ENCODE measurements at regions not wholly inside any gene's neighbourhood (a gene's known extent, or its start where the extent isn't known, plus 50 kb on each side); places are given as distances from the start of the nearest gene placed in this dataset.

DNA sequence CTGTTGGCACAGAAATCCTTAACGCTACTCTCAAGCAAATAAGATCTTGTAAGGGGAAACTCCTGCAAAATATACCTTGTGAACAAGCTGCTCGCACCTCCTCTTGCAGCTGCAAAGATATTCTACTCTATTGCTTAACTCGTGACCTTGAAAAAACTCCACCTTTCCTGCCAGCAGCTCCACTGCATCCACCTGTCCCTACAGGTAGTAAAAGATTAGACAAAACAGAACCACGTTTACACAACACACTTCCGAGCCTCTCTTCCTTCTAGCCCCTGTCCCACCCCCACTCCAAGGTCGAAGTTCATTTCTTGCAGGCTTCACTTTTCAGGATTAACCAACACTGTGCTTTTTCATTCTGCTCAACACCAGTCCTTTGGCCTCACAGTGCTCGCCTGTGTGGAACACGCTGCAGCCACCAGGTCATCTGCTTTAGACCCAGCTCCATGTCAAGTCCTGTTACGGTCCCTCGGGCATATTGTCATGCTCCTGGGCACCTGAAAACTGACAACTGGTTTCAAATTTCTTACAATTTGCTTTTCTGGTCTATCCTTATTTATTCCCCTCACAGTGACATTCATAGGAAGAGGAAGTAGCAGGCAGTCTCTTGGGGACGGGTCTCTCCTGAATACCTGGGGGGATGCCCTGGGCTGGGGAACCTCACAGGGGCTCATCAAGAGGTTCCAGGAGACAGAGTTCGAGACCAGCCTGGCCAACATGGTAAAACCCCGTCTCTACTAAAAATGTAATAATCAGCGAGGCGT, 165.8 kb upstream of the KLF14 start:
- peak; percentile 37 for DNase-seq
- Histone ChIP-seq H2BK120ac (ENCODE audit: low read depth, low read length) (no peak overlapping the region), H2AK5ac (ENCODE audit: low read length, severe bottlenecking) (peak overlapping the region; percentile 66), H3K4me2 (ENCODE audit: low read length, poor library complexity, severe bottlenecking) (no peak overlapping the region), H3K23ac (ENCODE audit: low read length in 2 of 2) (no peak overlapping the region), H3K4ac (ENCODE audit: low read depth in 1 of 2, low read length in 2 of 2) (peak overlapping the region in 1 of 2 experiments; percentile 6), H2BK12ac (ENCODE audit: low read length in 2 of 2) (no peak overlapping the region), H2BK5ac (ENCODE audit: low read depth, low read length, poor library complexity, severe bottlenecking) (peak overlapping the region; percentile 5), H2AFZ (ENCODE audit: low read depth, low read length) (no peak overlapping the region), H2BK15ac (ENCODE audit: low read depth, poor library complexity, severe bottlenecking) (no peak overlapping the region), H3K4me3 (ENCODE audit: insufficient read depth in 1 of 2, low read depth in 1 of 2, low read length in 2 of 2) (no peak overlapping the region), H3K36me3 (ENCODE audit: control insufficient read depth in 1 of 2, insufficient read depth in 2 of 2, low read depth in 1 of 2, low read length in 2 of 2) (peaks cover 52 to 96% of the 10 kb centered on the region in 2 experiments), H3K18ac (ENCODE audit: low read depth in 1 of 2, low read length in 2 of 2) (peak overlapping the region in 1 of 2 experiments; percentile 66), H3K9ac (ENCODE audit: low read length) (peak overlapping the region; percentile 91), H3K14ac (ENCODE audit: low read length in 2 of 2) (no peak overlapping the region), H3K9me3 (ENCODE audit: control insufficient read depth, low read length) (no peaks in the 10 kb centered on the region), H3K27me3 (ENCODE audit: control insufficient read depth in 1 of 2, insufficient read depth in 1 of 2, low read length in 2 of 2) (no peaks in the 10 kb centered on the region), H3K79me1 (replicated peaks; ENCODE audit: low read length, poor library complexity, severe bottlenecking) (no peaks in the 10 kb centered on the region), H3K27ac (ENCODE audit: low read length, poor library complexity, severe bottlenecking) (peak overlapping the region; percentile 99), H3K4me1 (ENCODE audit: control insufficient read depth, insufficient read depth, low read depth, low read length) (peaks cover 53% of the 10 kb centered on the region), H4K91ac (ENCODE audit: low read length) (no peak overlapping the region), H4K8ac (ENCODE audit: low read length) (no peak overlapping the region)
- 87% methylated on average over 15 of the region's 15 CpGs for WGBS

DNA sequence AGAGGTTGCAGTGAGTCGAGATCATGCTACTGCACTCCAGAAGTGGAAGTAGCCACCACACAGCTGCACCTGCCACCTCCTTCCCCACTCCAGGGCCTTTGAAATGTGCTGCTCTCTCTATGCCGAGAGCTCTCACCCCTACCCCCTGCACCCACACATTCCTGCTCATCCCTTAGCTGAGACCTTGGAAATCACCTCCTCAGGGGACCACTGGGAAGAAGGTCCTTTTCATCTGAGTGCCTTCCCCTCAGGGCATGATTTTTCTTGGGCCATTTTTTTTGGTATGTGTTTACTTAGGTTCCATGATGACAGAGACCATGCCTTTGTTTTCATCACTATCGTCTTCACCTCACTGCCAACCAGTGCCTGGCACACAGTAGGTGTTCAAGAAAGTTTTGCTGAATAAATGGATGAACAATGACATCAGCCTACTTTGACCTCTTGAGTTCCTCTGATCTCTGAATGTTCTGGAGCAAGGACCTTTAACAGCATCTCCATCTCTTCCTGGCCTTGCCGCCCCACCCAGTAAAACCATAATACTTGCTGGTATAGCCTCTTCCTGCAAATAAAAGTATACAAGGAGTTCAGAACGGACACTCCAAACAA, 166.6 kb upstream of the KLF14 start:
- Histone ChIP-seq H2BK120ac (ENCODE audit: low read depth, low read length) (no peak overlapping the region), H2AFZ (ENCODE audit: low read depth, low read length) (no peak overlapping the region), H3K9me3 (ENCODE audit: control insufficient read depth, low read length) (no peaks in the 10 kb centered on the region), H3K14ac (ENCODE audit: low read length in 2 of 2) (no peak overlapping the region), H4K91ac (ENCODE audit: low read length) (peak overlapping the region; percentile 4), H3K4me1 (ENCODE audit: control insufficient read depth, insufficient read depth, low read depth, low read length) (peaks cover 52% of the 10 kb centered on the region), H2BK5ac (ENCODE audit: low read depth, low read length, poor library complexity, severe bottlenecking) (no peak overlapping the region), H3K4ac (ENCODE audit: low read depth in 1 of 2, low read length in 2 of 2) (peak overlapping the region in 1 of 2 experiments; percentile 41), H3K79me1 (replicated peaks; ENCODE audit: low read length, poor library complexity, severe bottlenecking) (no peaks in the 10 kb centered on the region), H3K23ac (ENCODE audit: low read length in 2 of 2) (no peak overlapping the region), H2BK12ac (ENCODE audit: low read length in 2 of 2) (peak overlapping the region in 1 of 2 experiments; percentile 12), H4K8ac (ENCODE audit: low read length) (peak overlapping the region; percentile 45), H3K36me3 (ENCODE audit: control insufficient read depth in 1 of 2, insufficient read depth in 2 of 2, low read depth in 1 of 2, low read length in 2 of 2) (peaks cover 48 to 96% of the 10 kb centered on the region in 2 experiments), H3K9ac (ENCODE audit: low read length) (peak overlapping the region; percentile 91), H3K18ac (ENCODE audit: low read depth in 1 of 2, low read length in 2 of 2) (peak overlapping the region in 1 of 2 experiments; percentile 30), H3K4me2 (ENCODE audit: low read length, poor library complexity, severe bottlenecking) (no peak overlapping the region), H3K27me3 (ENCODE audit: control insufficient read depth in 1 of 2, insufficient read depth in 1 of 2, low read length in 2 of 2) (no peaks in the 10 kb centered on the region), H2BK15ac (ENCODE audit: low read depth, poor library complexity, severe bottlenecking) (no peak overlapping the region), H3K4me3 (ENCODE audit: insufficient read depth in 1 of 2, low read depth in 1 of 2, low read length in 2 of 2) (peak overlapping the region in 1 of 2 experiments; percentile 17), H3K27ac (ENCODE audit: low read length, poor library complexity, severe bottlenecking) (peak overlapping the region; percentile 99), H2AK5ac (ENCODE audit: low read length, severe bottlenecking) (peak overlapping the region; percentile 23)
- WGBS: 90% methylated on average over 4 of the region's 5 CpGs
- no peak for DNase-seq

DNA sequence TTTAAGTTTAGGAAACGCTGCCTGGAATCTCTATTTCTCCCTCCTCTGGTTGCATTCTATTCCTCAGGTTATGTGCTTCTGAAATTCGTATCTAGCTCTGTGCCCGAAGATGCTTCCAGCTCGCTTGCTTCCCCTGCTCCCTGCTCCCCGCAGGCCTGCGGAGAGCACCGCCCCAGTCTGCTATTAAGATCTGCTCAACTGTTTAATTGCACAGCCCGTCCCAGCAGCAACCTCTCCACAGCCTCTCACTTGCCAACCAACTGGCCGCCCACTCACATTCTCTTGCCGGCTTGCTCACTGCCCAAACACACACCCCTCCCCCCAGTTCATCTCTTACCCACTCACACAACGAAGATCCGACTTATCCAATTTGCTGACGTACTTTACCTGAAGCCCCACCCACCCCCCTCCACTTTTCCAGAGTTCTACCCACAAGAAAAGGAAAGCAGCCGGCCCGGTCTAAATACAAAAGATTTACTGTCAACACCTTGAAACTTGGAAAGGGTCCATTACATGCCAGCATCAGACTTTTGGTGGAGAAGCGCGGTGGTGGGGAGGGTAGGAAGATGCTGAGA, 167.3 kb upstream of the KLF14 start:
- H2BK15ac ChIP-seq (ENCODE audit: low read depth, poor library complexity, severe bottlenecking): no peak overlapping the region

More for the DNA sequence above, 167.3 kb upstream of the KLF14 start:
- Histone ChIP-seq H3K27me3 (ENCODE audit: control insufficient read depth in 1 of 2, insufficient read depth in 1 of 2, low read length in 2 of 2) (no peaks in the 10 kb centered on the region), H3K23ac (ENCODE audit: low read length in 2 of 2) (no peak overlapping the region), H2AFZ (ENCODE audit: low read depth, low read length) (no peak overlapping the region), H3K4me3 (ENCODE audit: insufficient read depth in 1 of 2, low read depth in 1 of 2, low read length in 2 of 2) (peak overlapping the region in 1 of 2 experiments; percentile 34), H3K9me3 (ENCODE audit: control insufficient read depth, low read length) (no peaks in the 10 kb centered on the region), H2BK12ac (ENCODE audit: low read length in 2 of 2) (peak overlapping the region; percentile 51 to 88), H3K18ac (ENCODE audit: low read depth in 1 of 2, low read length in 2 of 2) (peak overlapping the region; percentile 11 to 46), H3K79me1 (replicated peaks; ENCODE audit: low read length, poor library complexity, severe bottlenecking) (no peaks in the 10 kb centered on the region), H3K9ac (ENCODE audit: low read length) (peak overlapping the region; percentile 91), H3K14ac (ENCODE audit: low read length in 2 of 2) (no peak overlapping the region), H3K4me2 (ENCODE audit: low read length, poor library complexity, severe bottlenecking) (peak overlapping the region; percentile 44), H3K4ac (ENCODE audit: low read depth in 1 of 2, low read length in 2 of 2) (peak overlapping the region in 1 of 2 experiments; percentile 84), H2AK5ac (ENCODE audit: low read length, severe bottlenecking) (peak overlapping the region; percentile 98), H2BK5ac (ENCODE audit: low read depth, low read length, poor library complexity, severe bottlenecking) (peak overlapping the region; percentile 24), H3K36me3 (ENCODE audit: control insufficient read depth in 1 of 2, insufficient read depth in 2 of 2, low read depth in 1 of 2, low read length in 2 of 2) (peaks cover 48 to 96% of the 10 kb centered on the region in 2 experiments), H2BK120ac (ENCODE audit: low read depth, low read length) (no peak overlapping the region), H4K8ac (ENCODE audit: low read length) (peak overlapping the region; percentile 35), H3K4me1 (ENCODE audit: control insufficient read depth, insufficient read depth, low read depth, low read length) (peaks cover 53% of the 10 kb centered on the region), H3K27ac (ENCODE audit: low read length, poor library complexity, severe bottlenecking) (peak overlapping the region; percentile 99), H4K91ac (ENCODE audit: low read length) (no peak overlapping the region)
- peak; percentile 81 for DNase-seq
- 44% methylated on average over 16 of the region's 17 CpGs for WGBS

Measured in mesenchymal stem cell (in vitro differentiated cells and primary cell).